GM20000 (cell line): ENCODE measurements at regions not wholly inside any gene's neighbourhood (a gene's known extent, or its start where the extent isn't known, plus 50 kb on each side); places are given as distances from the start of the nearest gene placed in this dataset.

ENCODE experiments used
- DNase-seq: peaks from one replicate; pipeline ENCODE4 v3.0.0; 2012; ENCODE audit warnings: low spot score
- CTCF ChIP-seq: IDR thresholded peaks from 2 replicates; pipeline ENCODE4 v1.5.1; 2012; ENCODE audit warnings: mild to moderate bottlenecking, control low read depth; ENCODE audit errors: extremely low read depth, missing control alignments

- no peak for TF ChIP-seq CTCF
- DNase-seq = no peak
Measured at GRCh38 chrX:121256647-121257046, 209.2 kb downstream of the GLUD2 start.

GRCh38 chrX:121258545-121258944 is 211.1 kb downstream of the GLUD2 start:
- no peak for TF ChIP-seq CTCF
- DNase-seq = no peak

GRCh38 chrX:121259170-121259569 is 211.8 kb downstream of the GLUD2 start:
- no peak for TF ChIP-seq CTCF
- DNase-seq = no peak

GRCh38 chrX:121260596-121261240 is 213.3 kb downstream of the GLUD2 start:
- TF ChIP-seq CTCF = no peak
- DNase-seq = no peak

GRCh38 chrX:121283921-121284320 is 236.5 kb downstream of the GLUD2 start:
- DNase-seq = no peak
- TF ChIP-seq CTCF = no peak

GRCh38 chrX:121298499-121298898 is 251.1 kb downstream of the GLUD2 start:
- no peak for DNase-seq
- no peak for TF ChIP-seq CTCF

GRCh38 chrX:121301356-121301755 is 253.9 kb downstream of the GLUD2 start:
- TF ChIP-seq CTCF = no peak

More at GRCh38 chrX:121301356-121301755, 253.9 kb downstream of the GLUD2 start:
- no peak for DNase-seq
